ENCODE measurements at regions not wholly inside any gene's neighbourhood (a gene's known extent, or its start where the extent isn't known, plus 50 kb on each side); places are given as distances from the start of the nearest gene placed in this dataset.

GRCh38 chr6:104606361-104606760, 253.4 kb downstream of the HACE1 start:
- no peak for TF ChIP-seq YY1 (IDR thresholded peaks at IDR 0.05; ENCODE audit: low read depth)
- TF ChIP-seq NFIC (IDR thresholded peaks at IDR 0.05), result no peak
- TF ChIP-seq EP300 (IDR thresholded peaks at IDR 0.05; ENCODE audit: borderline replicate concordance), result no peak
- no peak for TF ChIP-seq TCF12 (IDR thresholded peaks at IDR 0.05; ENCODE audit: low read depth)
- no peak for TF ChIP-seq REST (IDR thresholded peaks at IDR 0.05; ENCODE audit: low read depth)
- TF ChIP-seq CEBPB (IDR thresholded peaks at IDR 0.05), result no peak
- TF ChIP-seq CREB1 (IDR thresholded peaks at IDR 0.05; ENCODE audit: low read depth), result no peak
- no peak for TF ChIP-seq RAD21 (IDR thresholded peaks at IDR 0.05; ENCODE audit: low read depth)
- TF ChIP-seq TAF1 (IDR thresholded peaks at IDR 0.05; ENCODE audit: low read depth), result no peak
- no peak for TF ChIP-seq FOXM1 (IDR thresholded peaks at IDR 0.05; ENCODE audit: borderline replicate concordance, low read depth)

Data from Ishikawa (cell line).